ENCODE measurements at regions not wholly inside any gene's neighbourhood (a gene's known extent, or its start where the extent isn't known, plus 50 kb on each side); places are given as distances from the start of the nearest gene placed in this dataset.

DNA sequence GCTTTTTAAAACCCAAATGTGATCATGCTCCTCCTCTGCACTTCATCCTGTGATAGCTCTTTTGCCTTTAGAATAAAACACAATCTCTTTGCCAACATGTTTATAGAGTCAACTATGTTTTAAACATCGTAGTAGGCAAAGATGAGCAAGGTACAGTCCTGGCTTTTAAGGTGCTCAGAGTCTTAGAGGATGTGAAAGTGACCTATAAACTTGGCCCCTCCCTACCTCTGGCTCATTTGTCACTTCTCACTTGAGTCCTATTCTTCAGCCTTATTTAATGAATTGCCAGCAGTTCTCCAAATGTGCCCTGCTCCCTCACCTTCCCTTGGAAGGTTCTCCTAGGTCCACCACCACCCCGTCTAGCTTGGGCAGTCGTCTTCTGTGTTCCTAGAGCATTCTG is 617.0 kb upstream of the NR5A2 start:
- Histone ChIP-seq H3K9me3 (peaks cover 0 to 3% (median 0%) of the 10 kb centered on the region in 3 donors), H3K36me3 (no peaks in the 10 kb centered on the region), H3K27ac (no peak overlapping the region), H3K4me3 (no peak overlapping the region), H3K27me3 (no peaks in the 10 kb centered on the region), H3K4me1 (no peaks in the 10 kb centered on the region)
- DNase-seq, result no peak
- 58 to 67% methylated on average over 3 of the region's 3 CpGs for WGBS, 2 donors
- intact Hi-C loops (cut with DNase I), result no loop called here
- TF ChIP-seq POLR2A (IDR thresholded peaks at IDR 0.05), result no peak
- TF ChIP-seq, protein P1, sequence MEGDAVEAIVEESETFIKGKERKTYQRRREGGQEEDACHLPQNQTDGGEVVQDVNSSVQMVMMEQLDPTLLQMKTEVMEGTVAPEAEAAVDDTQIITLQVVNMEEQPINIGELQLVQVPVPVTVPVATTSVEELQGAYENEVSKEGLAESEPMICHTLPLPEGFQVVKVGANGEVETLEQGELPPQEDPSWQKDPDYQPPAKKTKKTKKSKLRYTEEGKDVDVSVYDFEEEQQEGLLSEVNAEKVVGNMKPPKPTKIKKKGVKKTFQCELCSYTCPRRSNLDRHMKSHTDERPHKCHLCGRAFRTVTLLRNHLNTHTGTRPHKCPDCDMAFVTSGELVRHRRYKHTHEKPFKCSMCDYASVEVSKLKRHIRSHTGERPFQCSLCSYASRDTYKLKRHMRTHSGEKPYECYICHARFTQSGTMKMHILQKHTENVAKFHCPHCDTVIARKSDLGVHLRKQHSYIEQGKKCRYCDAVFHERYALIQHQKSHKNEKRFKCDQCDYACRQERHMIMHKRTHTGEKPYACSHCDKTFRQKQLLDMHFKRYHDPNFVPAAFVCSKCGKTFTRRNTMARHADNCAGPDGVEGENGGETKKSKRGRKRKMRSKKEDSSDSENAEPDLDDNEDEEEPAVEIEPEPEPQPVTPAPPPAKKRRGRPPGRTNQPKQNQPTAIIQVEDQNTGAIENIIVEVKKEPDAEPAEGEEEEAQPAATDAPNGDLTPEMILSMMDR (IDR thresholded peaks at IDR 0.05), result no peak

DNA sequence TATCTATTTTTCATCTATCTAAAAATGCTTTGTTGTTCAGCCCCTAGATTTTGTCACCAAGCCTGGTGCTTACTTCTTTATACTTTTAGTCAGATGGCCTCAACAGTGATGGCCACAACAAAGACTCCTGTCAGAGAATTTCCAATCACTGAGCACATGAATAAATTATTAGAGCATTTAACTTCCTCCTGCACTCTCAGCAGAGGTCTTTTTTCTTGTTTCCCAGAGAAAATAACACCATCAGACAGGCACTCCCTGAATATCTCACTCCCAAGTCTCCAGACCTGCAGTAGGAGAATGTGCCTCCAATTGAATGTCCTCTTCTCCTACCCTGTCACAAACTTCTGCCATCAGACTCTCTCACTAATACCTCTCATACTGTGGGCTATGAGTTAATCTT is 616.0 kb upstream of the NR5A2 start:
- DNase-seq, result no peak
- intact Hi-C loops (cut with DNase I), result no loop called here
- no peak overlapping the region for H3K27ac ChIP-seq
- H3K4me3 ChIP-seq, result no peak overlapping the region
- H3K4me1 ChIP-seq, result no peaks in the 10 kb centered on the region
- no peaks in the 10 kb centered on the region for H3K27me3 ChIP-seq
- H3K9me3 ChIP-seq, result peaks cover 0 to 14% (median 0%) of the 10 kb centered on the region in 3 donors
- no peak for TF ChIP-seq POLR2A (IDR thresholded peaks at IDR 0.05)
- TF ChIP-seq, protein P1 (IDR thresholded peaks at IDR 0.05), result no peak
- H3K36me3 ChIP-seq, result no peaks in the 10 kb centered on the region

DNA sequence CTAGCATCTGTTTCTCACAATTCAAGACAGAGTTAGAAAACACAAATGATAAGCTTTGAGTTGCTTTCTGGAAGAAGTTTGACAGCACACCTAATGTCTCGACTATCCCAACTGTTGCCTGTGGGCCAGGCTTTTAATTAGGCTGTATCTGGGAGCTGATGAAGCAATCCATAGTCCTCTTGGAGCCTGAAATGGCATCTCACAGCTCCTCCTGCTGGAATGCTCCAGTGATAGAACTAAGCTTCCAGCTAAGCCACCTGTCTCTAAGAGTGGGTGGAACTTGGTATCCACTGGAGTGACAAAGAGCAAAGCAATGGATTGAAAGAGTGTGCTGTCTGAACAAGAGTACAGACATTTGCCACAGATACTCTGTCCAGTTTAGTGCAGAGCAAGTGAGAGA is 605.3 kb upstream of the NR5A2 start:
- DNase-seq, result no peak
- no peak overlapping the region for H3K27ac ChIP-seq
- H3K9me3 ChIP-seq, result peaks cover 0 to 11% (median 0%) of the 10 kb centered on the region in 3 donors
- TF ChIP-seq, protein P1 (IDR thresholded peaks at IDR 0.05), result no peak
- no peak for TF ChIP-seq POLR2A (IDR thresholded peaks at IDR 0.05)
- no peaks in the 10 kb centered on the region for H3K4me1 ChIP-seq
- H3K27me3 ChIP-seq, result no peaks in the 10 kb centered on the region
- H3K36me3 ChIP-seq, result no peaks in the 10 kb centered on the region
- WGBS, 2 donors, result 33 to 50% methylated on average over 1 of the region's 1 CpG
- no peak overlapping the region for H3K4me3 ChIP-seq
- intact Hi-C loops (cut with DNase I), result no loop called here

DNA sequence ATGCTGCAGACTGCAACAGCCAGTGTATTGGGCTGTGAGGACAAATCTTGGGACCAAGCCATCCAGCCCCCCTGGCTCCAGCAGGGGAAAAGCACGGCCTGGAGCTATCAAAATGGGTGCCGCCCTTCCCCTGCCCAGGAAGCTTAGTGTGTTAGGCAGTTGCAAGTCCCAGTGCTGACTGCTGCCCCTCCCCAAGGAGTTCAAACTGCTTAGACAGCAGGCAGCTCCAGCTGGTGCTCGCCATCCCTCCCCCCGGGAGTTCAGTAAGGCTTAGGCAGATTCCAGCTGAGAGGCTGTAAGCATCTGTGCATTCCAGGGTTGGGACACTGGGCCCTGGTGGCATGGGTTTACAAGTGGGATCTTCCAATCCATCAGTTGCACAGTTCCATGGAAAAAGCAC is 579.6 kb upstream of the NR5A2 start:
- Histone ChIP-seq H3K4me1 (no peaks in the 10 kb centered on the region), H3K36me3 (no peaks in the 10 kb centered on the region), H3K9me3 (peaks cover 0 to 9% (median 0%) of the 10 kb centered on the region in 3 donors), H3K4me3 (no peak overlapping the region), H3K27ac (no peak overlapping the region), H3K27me3 (no peaks in the 10 kb centered on the region)
- TF ChIP-seq, protein P1 (IDR thresholded peaks at IDR 0.05), result no peak
- TF ChIP-seq POLR2A (IDR thresholded peaks at IDR 0.05), result no peak
- intact Hi-C loops (cut with DNase I), result no loop called here
- DNase-seq, result no peak
- WGBS, 2 donors, result 62% methylated on average over 3 of the region's 4 CpGs; no CpG with 5 or more reads in 1 of the 2 donors

DNA sequence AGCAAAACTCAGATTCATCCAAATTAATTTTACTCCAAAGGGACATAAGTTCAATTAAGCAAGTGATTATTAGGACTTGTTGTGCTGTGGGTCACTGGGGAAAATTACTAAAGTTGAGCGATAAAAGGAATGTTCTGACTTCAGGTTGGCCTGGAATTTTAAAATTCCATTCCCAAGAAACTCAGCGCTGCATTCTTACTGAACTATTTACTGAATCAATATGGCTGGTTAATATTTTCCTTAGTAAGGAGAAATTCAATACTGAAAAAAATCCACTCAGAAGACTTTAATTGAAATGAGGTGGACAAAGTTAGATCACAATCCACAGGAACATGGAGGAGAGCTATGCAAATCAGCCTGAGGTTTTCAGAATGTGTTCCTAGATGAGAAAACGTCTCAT is 578.9 kb upstream of the NR5A2 start:
- WGBS, 2 donors, result 52 to 55% methylated on average over 3 of the region's 3 CpGs
- Histone ChIP-seq H3K4me1 (no peaks in the 10 kb centered on the region), H3K4me3 (no peak overlapping the region), H3K9me3 (peaks cover 0 to 9% (median 0%) of the 10 kb centered on the region in 3 donors), H3K27ac (no peak overlapping the region), H3K36me3 (no peaks in the 10 kb centered on the region), H3K27me3 (no peaks in the 10 kb centered on the region)
- no peak for DNase-seq
- TF ChIP-seq, protein P1 (IDR thresholded peaks at IDR 0.05), result no peak
- TF ChIP-seq POLR2A (IDR thresholded peaks at IDR 0.05), result no peak
- intact Hi-C loops (cut with DNase I), result no loop called here
